HG03045 (cell line): ENCODE measurements at regions not wholly inside any gene's neighbourhood (a gene's known extent, or its start where the extent isn't known, plus 50 kb on each side); places are given as distances from the start of the nearest gene placed in this dataset.
A peak's percentile ranks its signal among the peaks of the same experiment; 100 is the strongest.
"Not testable (repeated sequence)": the region's sequence is repeated elsewhere in the genome, so short reads cannot be mapped to it uniquely, and the experiment has no call there.

ENCODE experiments used
- ATAC-seq: cut with Tn5 transposase; IDR thresholded peaks from one replicate; pipeline ENCODE4 v1.9.1; 2021; ENCODE audit warnings: mild to moderate bottlenecking, moderate library complexity; ENCODE audit not compliant: unreplicated experiment

GRCh38 chr20:29411458-29411820, 1846.0 kb upstream of the DEFB115 start:
- not testable (repeated sequence) for ATAC-seq

- ATAC-seq = no peak
Observed at GRCh38 chr20:29419378-29419777, 1838.1 kb upstream of the DEFB115 start.

GRCh38 chr20:29427201-29428060, 1830.0 kb upstream of the DEFB115 start:
- ATAC-seq = no peak

- ATAC-seq = no peak
Observed at GRCh38 chr20:29430531-29430930, 1826.9 kb upstream of the DEFB115 start.

- ATAC-seq = not testable (repeated sequence)
Observed at GRCh38 chr20:29440721-29441120, 1816.7 kb upstream of the DEFB115 start.

GRCh38 chr20:29443206-29443781, 1814.2 kb upstream of the DEFB115 start:
- ATAC-seq = not testable (repeated sequence)

GRCh38 chr20:29443819-29444218, 1813.6 kb upstream of the DEFB115 start:
- peak; percentile 86 for ATAC-seq

GRCh38 chr20:29445050-29445907, 1812.2 kb upstream of the DEFB115 start:
- ATAC-seq = peak; percentile 64

- ATAC-seq = not testable (repeated sequence)
Observed at GRCh38 chr20:29447517-29448484, 1809.7 kb upstream of the DEFB115 start.

- no peak for ATAC-seq
Observed at GRCh38 chr20:29448806-29449470, 1808.5 kb upstream of the DEFB115 start.

- ATAC-seq = no peak
Observed at GRCh38 chr20:29452186-29452585, 1805.3 kb upstream of the DEFB115 start.

GRCh38 chr20:29456987-29457693, 1800.3 kb upstream of the DEFB115 start:
- ATAC-seq = not testable (repeated sequence)

- no peak for ATAC-seq
Observed at GRCh38 chr20:29472606-29473005, 1784.9 kb upstream of the DEFB115 start.

GRCh38 chr20:29492840-29493239, 1764.6 kb upstream of the DEFB115 start:
- not testable (repeated sequence) for ATAC-seq

- not testable (repeated sequence) for ATAC-seq
Observed at GRCh38 chr20:29496767-29497166, 1760.7 kb upstream of the DEFB115 start.

GRCh38 chr20:29497261-29497671, 1760.2 kb upstream of the DEFB115 start:
- ATAC-seq = no peak

GRCh38 chr20:29497684-29498083, 1759.8 kb upstream of the DEFB115 start:
- ATAC-seq = not testable (repeated sequence)

- ATAC-seq = not testable (repeated sequence)
Observed at GRCh38 chr20:29500738-29501137, 1756.7 kb upstream of the DEFB115 start.

- not testable (repeated sequence) for ATAC-seq
Observed at GRCh38 chr20:29514634-29515033, 1742.8 kb upstream of the DEFB115 start.
